ENCODE measurements at regions not wholly inside any gene's neighbourhood (a gene's known extent, or its start where the extent isn't known, plus 50 kb on each side); places are given as distances from the start of the nearest gene placed in this dataset.
"Not testable (repeated sequence)": the region's sequence is repeated elsewhere in the genome, so short reads cannot be mapped to it uniquely, and the experiment has no call there.

DNA sequence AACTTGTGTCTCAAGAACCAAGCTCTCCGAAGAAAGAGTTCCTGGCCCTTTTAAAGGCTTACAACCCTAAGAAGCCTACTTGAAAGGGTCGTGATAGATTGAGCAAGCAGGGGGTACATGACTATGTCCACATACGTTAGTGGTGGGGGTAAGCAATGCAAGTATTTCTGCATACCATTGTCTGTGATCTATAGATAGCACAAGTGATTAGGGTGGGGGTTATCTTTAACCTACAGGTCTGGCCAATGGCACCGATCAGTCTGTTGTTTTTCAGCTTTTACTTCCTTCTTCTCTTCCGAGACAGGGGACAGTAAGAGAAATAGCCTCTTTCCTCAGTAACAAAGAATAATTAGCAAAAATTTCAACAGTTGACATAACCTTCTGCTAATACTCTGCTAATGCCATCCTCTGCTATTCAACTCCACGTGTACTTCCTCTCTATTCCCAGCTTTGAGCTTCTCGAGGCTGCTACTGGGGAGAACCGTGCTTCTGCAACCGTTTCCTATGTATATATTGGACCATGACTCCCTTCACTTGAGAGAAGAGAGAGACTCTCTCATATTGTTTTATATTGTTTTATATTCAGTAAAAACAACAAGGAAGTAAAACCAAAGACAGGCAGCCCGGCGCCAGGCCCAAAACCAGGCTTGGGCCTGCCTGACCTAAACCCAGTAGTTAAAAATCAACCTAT, 727.7 kb upstream of the NCAM2 start:
- no peak for DNase-seq (ENCODE audit: low spot score)

DNA sequence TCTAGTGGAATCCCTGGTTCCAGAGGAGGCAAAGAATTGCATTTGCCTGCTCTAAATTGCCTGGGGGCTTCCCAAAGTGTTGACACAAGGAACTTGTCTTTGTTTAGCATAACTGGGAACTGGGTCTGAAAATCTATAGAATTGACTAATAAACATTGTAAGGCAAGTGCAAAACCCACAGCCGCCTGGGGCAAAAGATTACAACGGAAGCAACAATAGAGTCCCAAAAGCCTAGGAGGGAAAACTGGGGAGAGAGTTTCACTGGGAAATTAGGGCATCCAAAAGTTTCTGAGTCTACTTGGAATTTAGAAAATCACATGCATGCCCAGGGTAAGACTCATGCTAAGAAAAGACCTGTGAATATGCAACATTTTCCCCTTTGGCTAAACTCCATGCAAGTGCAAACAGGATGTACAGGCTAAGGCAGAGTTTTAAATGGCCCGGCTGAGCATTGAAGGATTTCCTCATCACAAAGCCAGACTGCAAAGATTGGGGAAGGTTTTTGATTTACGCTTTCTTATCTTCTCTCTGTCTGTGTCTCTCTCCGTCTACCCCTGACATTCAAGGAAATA, 725.3 kb upstream of the NCAM2 start:
- no peak for DNase-seq (ENCODE audit: low spot score)

DNA sequence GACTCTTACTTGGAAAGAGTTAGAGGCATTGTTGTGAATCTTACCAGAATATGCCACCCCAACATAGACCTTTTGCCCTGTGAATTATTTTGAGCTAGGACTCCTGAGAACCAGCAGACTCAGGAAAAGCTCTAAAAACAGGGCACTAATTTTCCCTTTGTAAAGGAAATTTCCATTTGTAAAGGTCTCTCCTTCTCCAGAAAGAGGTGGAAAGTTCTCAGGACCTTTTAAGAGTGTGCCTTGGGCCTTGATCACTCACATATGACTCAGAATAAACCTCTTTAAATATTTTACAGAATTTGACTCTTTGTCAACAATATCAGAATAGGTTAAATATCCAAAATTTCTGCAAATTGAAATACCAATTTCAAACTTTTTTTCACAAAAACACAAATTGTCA, 721.8 kb upstream of the NCAM2 start:
- DNase-seq (ENCODE audit: low spot score), result no peak

DNA sequence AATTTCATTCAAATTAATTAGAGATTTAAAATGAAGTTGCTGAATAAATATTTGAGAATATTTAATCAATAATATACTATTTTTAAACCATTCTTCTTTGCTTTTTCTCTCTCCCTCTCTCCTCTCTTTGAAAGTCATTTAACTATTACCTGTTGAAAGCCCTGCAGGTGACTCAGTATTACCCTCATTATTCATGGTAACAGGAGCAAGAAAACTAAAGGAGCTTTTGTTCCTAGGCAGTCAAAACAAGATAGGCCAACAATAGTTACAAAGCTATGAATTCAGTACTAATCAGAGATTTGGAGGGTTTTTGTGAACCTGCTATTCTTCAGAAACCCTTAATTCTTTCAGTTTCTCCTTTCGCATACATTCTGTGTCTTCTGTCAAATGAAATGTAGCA, 721.3 kb upstream of the NCAM2 start:
- no peak for DNase-seq (ENCODE audit: low spot score)

DNA sequence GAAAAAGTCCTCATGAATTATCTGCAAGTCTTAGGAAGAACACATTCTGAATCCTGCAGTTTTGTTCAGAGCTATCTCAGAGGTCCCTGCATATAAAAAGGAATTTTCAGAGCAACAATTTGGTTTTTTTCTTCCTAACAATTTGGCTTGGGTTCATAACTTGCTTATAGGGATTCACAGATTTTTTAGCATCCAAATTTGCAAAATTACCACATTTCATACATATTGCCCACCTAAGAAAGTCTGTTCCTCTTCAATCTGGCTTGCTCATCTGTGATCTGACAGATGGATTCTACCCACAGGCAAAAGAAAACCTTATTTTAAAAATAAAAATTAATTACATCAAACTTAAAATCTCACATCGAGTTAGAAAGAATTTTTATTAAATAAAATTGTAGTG, 714.4 kb upstream of the NCAM2 start:
- DNase-seq (ENCODE audit: low spot score), result no peak

DNA sequence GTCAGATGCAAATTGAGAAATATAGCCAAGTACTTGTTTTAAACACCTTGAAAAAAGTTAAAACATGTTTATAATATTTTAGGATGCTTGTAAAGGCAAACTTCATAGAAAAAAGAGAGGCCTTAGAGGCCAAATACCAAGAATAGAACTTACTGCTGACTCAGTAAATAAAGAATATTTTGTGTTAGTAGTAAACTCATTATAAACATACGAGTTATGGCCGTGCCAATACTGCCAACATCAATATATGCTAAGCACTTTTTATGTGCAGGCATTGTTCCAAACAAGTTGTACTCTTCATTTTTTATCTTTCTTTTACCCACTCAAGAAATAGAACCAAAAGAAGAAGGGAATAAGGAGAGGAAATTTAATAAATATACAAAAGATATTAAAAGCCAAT, 705.9 kb upstream of the NCAM2 start:
- DNase-seq (ENCODE audit: low spot score), result no peak

DNA sequence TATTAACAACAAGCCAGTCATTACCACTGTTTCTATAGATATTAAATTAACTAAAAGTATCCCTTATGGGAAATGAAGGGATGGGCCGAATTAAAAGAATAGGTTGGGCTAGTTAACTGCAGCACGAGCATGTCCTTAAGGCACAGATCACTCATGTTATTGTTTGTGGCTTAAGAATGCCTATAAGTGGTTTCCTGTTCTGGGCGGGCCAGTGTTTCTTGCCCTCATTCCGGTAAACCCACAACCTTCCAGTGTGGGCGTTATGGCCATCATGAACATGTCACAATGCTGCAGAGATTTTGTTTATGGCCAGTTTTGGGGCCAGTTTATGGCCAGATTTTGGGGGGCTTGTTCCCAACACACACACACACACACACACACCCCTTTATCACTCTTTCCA, 705.4 kb upstream of the NCAM2 start:
- DNase-seq (ENCODE audit: low spot score), result not testable (repeated sequence)

DNA sequence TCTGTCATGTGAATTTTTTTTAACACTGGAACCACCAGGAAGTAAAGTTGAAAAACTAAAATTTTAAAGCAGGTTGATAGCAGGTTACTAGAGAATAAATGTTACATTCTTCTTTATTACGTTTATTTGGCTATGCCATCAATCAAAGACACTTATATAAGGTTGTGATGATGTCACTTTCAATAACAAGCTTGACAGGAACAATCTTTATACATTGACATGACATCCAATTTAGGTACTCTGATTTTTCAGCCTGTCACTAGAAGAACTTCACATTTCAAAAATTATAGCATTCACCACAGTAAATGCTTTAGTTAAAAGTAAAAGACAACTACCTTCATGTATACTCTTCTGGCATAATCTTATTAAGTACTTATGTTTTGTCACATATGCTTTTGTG, 696.8 kb upstream of the NCAM2 start:
- DNase-seq (ENCODE audit: low spot score), result no peak

DNA sequence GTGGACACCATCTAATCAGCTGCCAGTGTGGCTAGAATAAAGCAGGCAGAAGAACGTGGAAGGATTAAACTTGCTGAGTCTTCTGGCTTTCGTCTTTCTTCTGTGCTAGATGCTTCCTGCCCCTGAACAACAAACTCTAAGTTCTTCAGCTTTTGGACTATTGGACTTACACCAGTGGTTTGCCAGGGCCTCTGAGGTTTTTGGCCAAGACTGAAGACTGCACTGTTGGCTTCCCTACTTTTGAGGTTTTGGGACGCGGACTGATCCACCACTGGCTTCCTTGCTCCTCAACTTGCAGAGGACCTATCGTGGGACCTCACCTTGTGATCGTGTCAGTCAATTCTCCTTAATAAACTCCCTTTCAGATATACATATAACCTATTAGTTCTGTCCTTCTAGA, 696.1 kb upstream of the NCAM2 start:
- no peak for DNase-seq (ENCODE audit: low spot score)

DNA sequence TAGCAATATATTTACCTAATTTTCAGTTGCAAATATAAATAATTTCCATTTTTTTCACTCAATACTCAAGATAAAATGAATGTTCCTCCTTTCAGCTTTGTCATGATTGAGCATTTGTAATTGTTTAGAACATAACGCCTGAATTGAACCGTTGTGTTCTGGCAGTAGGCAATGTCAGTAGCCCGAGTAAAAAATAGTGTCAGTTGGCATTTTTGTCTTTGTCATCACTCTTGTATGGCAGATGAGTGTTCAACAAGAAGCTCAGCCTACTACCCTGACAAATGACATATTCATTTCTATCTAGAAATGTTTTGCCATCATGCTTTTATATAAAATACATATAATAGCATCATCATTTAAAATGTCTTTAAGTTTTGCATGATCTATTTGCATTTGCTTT, 691.4 kb upstream of the NCAM2 start:
- DNase-seq (ENCODE audit: low spot score), result no peak

DNA sequence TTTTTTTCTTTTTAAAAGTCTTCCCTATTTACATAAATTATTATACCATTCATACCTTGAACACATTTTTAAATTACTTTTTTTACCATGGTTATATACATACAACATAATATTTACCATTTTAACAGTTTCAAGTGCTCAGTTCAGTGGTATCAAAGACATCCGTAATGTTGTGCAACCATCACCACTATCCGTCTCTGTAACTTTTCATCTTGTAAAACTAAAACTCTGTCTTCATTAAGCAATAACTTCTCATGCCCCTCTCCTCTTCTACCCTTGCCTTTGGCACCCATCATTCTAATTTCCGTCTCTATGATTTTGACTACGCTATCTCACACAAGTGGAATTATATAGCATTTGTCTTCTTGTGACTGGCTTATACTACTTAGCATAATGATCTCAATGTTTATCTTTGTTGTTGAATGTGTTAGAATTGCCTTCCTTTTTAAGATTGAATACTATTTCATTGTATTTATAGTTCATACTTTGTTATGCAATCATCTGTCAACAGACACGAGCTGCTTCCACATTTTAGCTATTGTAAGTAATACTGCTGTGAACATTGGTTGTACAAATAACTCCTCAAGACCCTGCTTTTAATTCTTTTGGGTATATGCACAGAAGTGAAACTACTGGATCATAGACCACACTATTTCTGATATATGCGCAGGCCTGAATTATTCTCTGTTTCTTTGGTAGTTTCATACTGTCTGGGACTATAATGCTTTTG, 689.5 kb upstream of the NCAM2 start:
- DNase-seq (ENCODE audit: low spot score), result no peak

DNA sequence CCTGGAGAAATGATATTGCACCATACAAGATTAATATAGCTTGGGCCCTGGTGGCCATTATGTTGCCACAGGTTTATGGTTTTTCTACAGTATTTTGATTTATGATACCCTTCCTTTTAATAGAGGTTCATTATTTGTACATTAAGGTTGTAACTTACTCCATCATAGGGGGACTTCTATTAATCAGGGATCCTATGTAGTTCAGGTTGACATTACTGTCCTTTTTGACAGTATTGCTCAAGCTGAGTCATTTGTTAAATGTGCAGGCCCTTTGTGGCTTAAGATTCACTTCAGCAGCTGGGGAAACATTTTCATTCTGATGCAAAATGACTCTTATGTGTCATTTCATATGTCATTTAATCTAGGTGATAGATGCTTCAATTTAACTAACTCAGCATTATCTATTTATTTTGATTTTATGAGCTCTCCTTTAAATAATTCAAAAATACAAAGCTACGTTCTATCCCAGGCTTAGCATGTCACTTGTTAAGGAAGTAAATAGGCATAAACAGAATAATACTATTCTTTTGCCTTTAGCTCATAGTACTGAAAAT, 686.9 kb upstream of the NCAM2 start:
- DNase-seq (ENCODE audit: low spot score), result no peak

DNA sequence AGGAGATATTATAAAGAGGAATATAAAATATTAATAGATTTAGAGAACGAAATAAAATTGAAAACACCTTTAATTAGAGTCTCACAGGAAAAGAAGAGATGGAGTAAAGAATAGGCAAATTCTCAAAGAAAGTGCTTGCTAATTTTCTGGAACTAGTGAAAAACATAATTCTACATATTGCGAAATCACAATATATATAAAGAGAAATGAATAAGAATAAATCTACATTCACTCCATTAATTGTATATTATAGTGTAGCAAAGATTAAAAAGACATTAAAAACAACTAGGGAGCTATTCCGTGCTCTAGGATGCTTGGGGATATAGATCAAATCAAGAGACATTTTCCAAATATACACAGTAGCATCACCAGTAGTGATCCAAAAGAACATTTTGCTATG, 685.2 kb upstream of the NCAM2 start:
- no peak for DNase-seq (ENCODE audit: low spot score)

DNA sequence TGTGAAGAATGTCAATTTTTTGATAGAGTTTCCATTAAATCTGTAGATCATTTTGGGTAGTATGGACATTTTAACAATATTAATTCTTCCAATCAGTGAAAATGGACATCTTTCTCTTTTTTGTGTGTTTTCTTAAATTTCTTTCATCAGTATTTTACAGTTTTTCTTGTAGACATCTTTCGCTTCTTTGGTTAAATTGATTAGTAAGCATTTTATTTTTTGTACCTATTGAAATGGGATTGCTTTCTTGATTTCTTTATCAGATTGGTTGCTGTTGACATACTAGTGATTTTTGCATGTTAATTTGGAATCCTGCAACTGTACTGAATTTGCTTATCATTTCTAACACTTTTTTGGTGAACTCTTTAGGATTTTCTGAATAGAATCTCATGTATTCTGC, 683.2 kb upstream of the NCAM2 start:
- DNase-seq (ENCODE audit: low spot score), result no peak

DNA sequence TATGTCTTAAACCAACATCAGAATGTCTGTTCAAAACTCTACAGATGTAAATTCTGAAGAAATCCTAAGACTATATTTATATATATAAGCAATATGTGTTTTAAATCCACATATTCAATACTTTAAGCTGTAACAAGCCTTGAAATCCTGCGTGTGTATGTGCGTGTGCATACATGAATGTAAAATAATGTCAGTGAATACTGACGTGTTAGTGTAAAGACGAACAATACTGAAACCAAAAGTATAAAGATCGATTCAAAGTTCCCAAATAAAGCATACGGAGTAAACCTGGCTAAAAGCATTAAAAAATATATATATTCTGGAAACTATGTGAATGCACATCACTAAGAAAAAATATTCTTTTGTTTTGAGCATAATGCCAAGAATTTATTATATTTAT, 668.6 kb upstream of the NCAM2 start:
- DNase-seq (ENCODE audit: low spot score), result no peak

DNA sequence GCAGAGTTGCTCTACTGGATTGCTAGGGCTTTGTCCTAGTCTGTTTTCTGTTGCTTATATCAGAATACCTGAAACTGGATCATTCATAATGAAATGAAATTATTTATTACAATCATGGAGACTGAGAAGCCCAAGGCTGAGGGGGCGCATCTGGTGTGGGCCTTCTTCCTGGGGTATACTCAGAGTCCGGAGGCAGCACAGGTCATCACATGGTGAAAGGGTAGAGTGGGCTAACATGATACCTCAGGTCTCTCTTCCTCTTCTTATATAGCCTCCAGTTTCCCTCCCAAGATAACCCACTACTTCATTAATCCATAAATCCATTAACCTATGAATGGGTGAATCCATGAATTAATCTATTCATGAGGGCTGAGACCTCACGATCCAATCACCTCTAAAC, 667.6 kb upstream of the NCAM2 start:
- no peak for DNase-seq (ENCODE audit: low spot score)

DNA sequence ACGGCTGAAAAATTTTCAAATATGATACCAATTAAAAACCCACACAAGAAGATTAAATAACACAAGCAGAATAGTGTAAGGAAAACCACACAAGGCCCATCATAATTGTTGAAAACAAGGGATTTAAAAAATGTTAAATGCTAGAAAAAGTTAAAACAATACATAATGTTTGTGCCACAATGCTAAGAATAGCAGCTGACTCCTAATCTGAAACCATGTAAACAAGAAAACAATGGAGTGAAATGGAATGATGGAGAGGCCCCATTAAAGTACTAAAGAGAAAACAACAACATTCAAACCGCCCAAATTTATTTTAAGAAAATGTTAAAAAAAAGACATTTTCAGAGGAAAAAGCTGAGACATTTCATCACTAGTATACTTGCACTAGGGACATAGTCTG, 663.6 kb upstream of the NCAM2 start:
- DNase-seq (ENCODE audit: low spot score), result no peak

DNA sequence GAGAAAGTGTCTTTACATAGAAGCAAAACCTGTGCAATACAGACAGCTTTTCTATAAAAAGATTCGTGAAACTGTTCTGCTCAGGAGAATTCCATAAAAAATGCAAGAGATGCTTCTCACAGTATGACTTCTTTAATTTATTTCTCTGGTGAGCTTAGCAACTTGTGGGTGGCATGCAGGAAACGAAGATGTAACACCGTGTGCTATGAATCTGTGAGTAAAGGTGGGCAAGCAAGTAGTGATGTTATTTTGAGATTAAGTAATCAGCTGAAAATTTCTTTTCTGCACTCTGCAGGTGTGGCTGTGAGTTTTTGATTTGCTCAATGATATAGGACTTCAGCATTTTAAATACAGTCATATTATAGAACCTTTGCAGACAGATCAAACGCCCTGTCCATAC, 656.8 kb upstream of the NCAM2 start:
- no peak for DNase-seq (ENCODE audit: low spot score)

DNA sequence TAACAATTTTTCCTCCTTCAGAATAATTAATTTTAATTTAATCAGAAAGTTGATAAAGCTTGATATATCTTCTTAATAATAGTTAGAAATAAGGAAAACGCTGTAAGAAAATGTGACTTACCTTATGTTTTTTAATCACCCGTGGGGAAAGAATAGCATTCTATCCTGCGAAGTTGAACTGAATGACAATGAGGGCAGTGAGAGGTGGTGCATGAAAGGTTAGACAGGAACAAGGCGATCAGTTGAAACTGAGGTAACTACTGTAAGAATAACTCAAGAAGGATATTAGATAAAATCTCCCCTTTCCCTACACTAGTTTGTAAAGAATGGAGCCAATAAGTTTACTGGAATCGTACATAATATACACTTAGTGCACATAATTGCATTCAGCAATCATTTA, 655.0 kb upstream of the NCAM2 start:
- no peak for DNase-seq (ENCODE audit: low spot score)

DNA sequence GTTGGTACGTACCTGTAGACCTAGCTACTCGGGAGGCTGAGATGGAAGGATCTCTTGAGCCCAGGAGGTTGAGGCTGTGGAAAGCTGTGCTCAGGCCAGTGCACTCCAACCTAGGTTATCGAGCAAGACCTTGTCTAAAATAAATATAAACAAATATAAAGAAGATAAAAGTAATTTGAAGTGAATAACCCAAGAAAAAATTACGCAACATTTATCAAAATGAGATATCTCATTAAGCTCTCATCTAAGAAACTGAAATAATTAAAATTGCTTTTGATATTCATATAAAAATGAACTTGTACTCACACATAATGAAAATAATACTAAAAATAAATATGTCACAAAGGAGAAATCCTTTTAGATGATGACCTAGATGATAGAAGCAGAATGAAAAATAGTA, 647.1 kb upstream of the NCAM2 start:
- no peak for DNase-seq (ENCODE audit: low spot score)

DNA sequence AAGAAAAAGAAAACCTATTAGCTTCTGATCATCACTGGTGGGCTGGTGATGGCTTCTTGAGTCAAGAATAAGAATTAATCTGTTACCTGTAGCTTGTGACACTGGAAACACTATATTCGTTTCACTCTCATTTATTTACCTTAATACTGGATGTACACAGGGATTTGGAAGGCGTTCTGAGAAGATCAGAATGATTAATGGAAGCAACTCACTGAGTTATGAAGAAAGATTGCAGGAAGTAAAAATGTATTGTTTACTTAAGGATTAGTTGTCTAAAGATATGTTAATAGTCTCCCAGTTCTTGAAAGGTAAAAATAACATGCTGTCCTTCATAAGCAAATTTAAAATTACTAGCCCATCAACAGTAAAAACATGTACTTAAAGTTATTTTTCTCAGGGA, 644.9 kb upstream of the NCAM2 start:
- no peak for DNase-seq (ENCODE audit: low spot score)

DNA sequence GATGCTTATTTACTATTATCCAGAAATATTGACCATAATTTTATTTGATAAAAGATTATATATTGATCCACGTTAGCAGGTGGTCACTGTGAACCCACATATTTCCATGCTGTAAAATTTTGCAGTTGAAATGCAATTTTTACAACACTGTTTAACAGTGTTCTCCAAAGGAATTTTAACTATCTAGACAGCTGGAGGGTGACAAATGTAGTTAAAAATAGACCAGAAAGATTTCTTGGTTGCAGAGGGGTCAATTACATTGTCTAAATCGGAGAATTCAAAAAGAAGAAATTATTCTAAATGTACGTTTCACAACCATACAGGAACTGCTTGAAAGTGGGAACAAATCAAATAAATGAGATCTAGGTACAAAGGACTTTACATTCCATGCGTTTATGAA, 625.2 kb upstream of the NCAM2 start:
- no peak for DNase-seq (ENCODE audit: low spot score)

DNA sequence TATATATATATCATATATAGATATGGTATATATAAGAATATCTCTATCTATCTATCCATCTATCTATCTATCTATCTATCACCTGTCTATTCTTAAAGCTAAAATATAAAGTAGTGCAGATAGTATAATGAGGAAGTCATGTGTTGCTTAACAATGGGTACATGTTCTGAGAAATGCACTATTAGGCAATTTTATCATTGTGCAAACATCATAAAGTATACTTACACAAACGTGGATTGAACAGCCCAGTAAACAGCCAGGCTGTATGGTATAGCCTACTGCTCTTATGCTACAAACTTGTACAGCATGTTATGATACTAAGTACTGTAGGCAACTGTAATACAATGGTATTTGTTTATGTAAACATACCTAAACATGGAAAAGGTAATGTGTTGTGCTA, 621.0 kb upstream of the NCAM2 start:
- no peak for DNase-seq (ENCODE audit: low spot score)

DNA sequence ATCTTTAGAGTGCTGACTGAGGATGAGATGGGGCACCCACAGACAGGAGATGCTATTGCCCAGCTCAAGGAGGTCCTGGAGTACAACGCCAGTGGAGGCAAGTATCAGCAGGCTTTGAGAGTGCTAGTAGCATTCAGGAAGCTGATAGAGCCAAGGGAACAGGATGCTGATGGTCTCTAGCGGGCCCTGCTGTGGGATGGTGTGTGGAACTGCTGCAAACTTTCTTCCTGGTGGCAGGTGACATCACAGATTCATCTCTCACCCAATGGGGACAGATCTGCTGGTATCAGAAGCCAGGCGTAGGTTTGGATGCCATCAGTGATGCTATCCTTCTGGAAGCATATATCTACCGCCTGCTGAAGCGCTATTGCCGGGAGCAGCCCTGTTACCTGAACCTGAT, 609.8 kb upstream of the NCAM2 start:
- DNase-seq (ENCODE audit: low spot score), result no peak
